K562 (cell line): ENCODE measurements at regions not wholly inside any gene's neighbourhood (a gene's known extent, or its start where the extent isn't known, plus 50 kb on each side); places are given as distances from the start of the nearest gene placed in this dataset.

Experiments
- ATAC-seq: fragments of 200-7000 bp; cut with Tn5 transposase; 3 replicates; pipeline ENCODE4 v1.9.1; 2020; ENCODE audit warnings: moderate library complexity
- BruUV-seq: library from RNA; stranded (reverse); fragments of 400-500 nt; replicated peaks from 2 replicates; lab custom pipeline; 2021; lab: Mats Ljungman, UMichigan
- CTCF ChIA-PET: fragments of 300-600 bp; formaldehyde crosslinking; extraction: SDS; loops from one replicate; lab custom pipeline; 2021; ENCODE audit warnings: low intra/inter-chr PET ratio; lab: Yijun Ruan, JAX
- POLR2A ChIA-PET: fragments of 300-600, 350-650 bp; sonication (Branson Sonifier 250); formaldehyde crosslinking; extraction: SDS; loops from one replicate; lab custom pipeline; 2021; ENCODE audit warnings: antibody characterized with exemption, inconsistent platforms; lab: Yijun Ruan, JAX
- DNase-seq, 4 experiments: peaks; one replicate each; pipeline versions ENCODE4 v3.0.0 to v3.0.0-alpha.2; 2011 to 2018; ENCODE audit warnings: low spot score in 3 of 4, mixed read lengths in 3 of 4; ENCODE audit errors: extremely low read depth in 1 of 4
- FAIRE-seq: peaks from 2 replicates; lab custom pipeline; 2011; peaks lifted over from hg19 to GRCh38; lab: Jason Lieb, UNC
- H2AFZ ChIP-seq: 2 replicates; pipeline ENCODE4 v1.6.0; 2011; ENCODE audit warnings: low read depth, low read length, control low read depth, inconsistent platforms
- H3K27ac ChIP-seq: fragments of 200-600 bp; 3 replicates; pipeline ENCODE4 v1.8.0; 2011; ENCODE audit warnings: low read depth, mild to moderate bottlenecking, control low read depth, inconsistent platforms, low read length, moderate library complexity, mixed read lengths; ENCODE audit errors: extremely low read depth
- H3K27me3 ChIP-seq, 2 experiments: fragments of 300-600 bp in 1 of 2; 2 replicates in 1 of 2; 3 replicates in 1 of 2; pipeline versions ENCODE4 v1.6.0 to v1.8.0; 2011; ENCODE audit warnings: inconsistent platforms in 2 of 2, low read length in 2 of 2, mild to moderate bottlenecking in 1 of 2, mixed read lengths in 1 of 2, moderate library complexity in 1 of 2; ENCODE audit not compliant: control insufficient read depth in 2 of 2, insufficient read depth in 2 of 2
- H3K36me3 ChIP-seq: fragments of 300-600 bp; 3 replicates; pipeline ENCODE4 v1.8.0; 2011; ENCODE audit warnings: mild to moderate bottlenecking, low read length, inconsistent platforms; ENCODE audit not compliant: control insufficient read depth, insufficient read depth
- H3K4me1 ChIP-seq, 2 experiments: fragments of 200-600 bp in 1 of 2; replicated peaks in 1 of 2; 2 replicates in 1 of 2; 3 replicates in 1 of 2; pipeline versions ENCODE4 v1.5.1 to v1.8.0; 2011; ENCODE audit warnings: inconsistent platforms in 2 of 2, low read length in 2 of 2, mild to moderate bottlenecking in 1 of 2, mixed read lengths in 1 of 2, moderate library complexity in 1 of 2; ENCODE audit not compliant: control insufficient read depth in 2 of 2, insufficient read depth in 2 of 2
- H3K4me2 ChIP-seq: 2 replicates; pipeline ENCODE4 v1.6.1; 2011; ENCODE audit warnings: low read length, control low read depth, inconsistent platforms, mixed read lengths; ENCODE audit not compliant: insufficient read depth
- H3K4me3 ChIP-seq: fragments of 200-600 bp; sonication (generic), shearing (Covaris generic); 2 replicates; pipeline ENCODE4 v1.5.1; 2016; ENCODE audit warnings: control low read depth, inconsistent platforms
- H3K79me2 ChIP-seq: fragments of 200-600 bp; 3 replicates; pipeline ENCODE4 v1.8.0; 2011; ENCODE audit warnings: low read length, inconsistent platforms; ENCODE audit not compliant: control insufficient read depth, insufficient read depth
- H3K9ac ChIP-seq, 2 experiments: 2 replicates each; pipeline versions ENCODE4 v1.6.0 to v1.6.1; 2011; ENCODE audit warnings: low read depth in 2 of 2, low read length in 2 of 2, control low read depth in 1 of 2, inconsistent platforms in 1 of 2, mild to moderate bottlenecking in 1 of 2, mixed read lengths in 1 of 2; ENCODE audit not compliant: insufficient read depth in 1 of 2
- H3K9me1 ChIP-seq: one replicate; pipeline ENCODE4 v1.6.0; 2011; ENCODE audit warnings: inconsistent platforms, mild to moderate bottlenecking, low read length, moderate library complexity; ENCODE audit not compliant: control insufficient read depth, insufficient read depth
- H3K9me3 ChIP-seq: replicated peaks from 2 replicates; pipeline ENCODE4 v1.5.1; 2011; ENCODE audit warnings: low read depth, low read length, inconsistent platforms; ENCODE audit not compliant: control insufficient read depth, insufficient read depth
- H4K20me1 ChIP-seq: replicated peaks from 2 replicates; pipeline ENCODE4 v1.6.1; 2011; ENCODE audit warnings: low read length, inconsistent platforms, mixed read lengths; ENCODE audit not compliant: control insufficient read depth, insufficient read depth
- GTF3C2 ChIP-seq: IDR thresholded peaks from 3 replicates; pipeline ENCODE4 v1.6.1; 2011; ENCODE audit warnings: borderline replicate concordance, mild to moderate bottlenecking, moderate library complexity; ENCODE audit not compliant: insufficient read length; ENCODE audit errors: extremely low read depth
- KLF10 ChIP-seq: fragments of 250-450 bp; sonication (Bioruptor Pico); IDR thresholded peaks from 2 replicates; pipeline ENCODE4 v1.6.1; 2021; ENCODE audit warnings: matching md5 sums
- MYBL2 ChIP-seq, 2 experiments: fragments of 450-650 bp in 1 of 2; sonication (generic) in 1 of 2; formaldehyde crosslinking in 1 of 2; IDR thresholded peaks; 2 replicates each; pipeline versions ENCODE4 v1.6.1 to v1.8.1; 2017 to 2022; ENCODE audit warnings: borderline replicate concordance in 1 of 2, inconsistent platforms in 1 of 2, low read depth in 1 of 2, mild to moderate bottlenecking in 1 of 2, missing genetic modification reagents in 1 of 2, moderate library complexity in 1 of 2
- NCOA4 ChIP-seq: fragments of 450-650 bp; IDR thresholded peaks from 2 replicates; pipeline ENCODE4 v1.6.1; 2018; ENCODE audit warnings: mild to moderate bottlenecking; ENCODE audit not compliant: partially characterized antibody
- PBX2 ChIP-seq, 2 experiments: IDR thresholded peaks in 1 of 2; conservative IDR thresholded peaks in 1 of 2; 2 replicates each; pipeline ENCODE4 v1.6.1; 2016; ENCODE audit warnings: low read depth in 2 of 2, mild to moderate bottlenecking in 1 of 2, missing compliant biosample characterization in 1 of 2, missing genetic modification characterization in 1 of 2, moderate library complexity in 1 of 2
- PML ChIP-seq: IDR thresholded peaks from 2 replicates; pipeline ENCODE4 v1.6.1; 2012; ENCODE audit warnings: low read length, inconsistent platforms
- SIN3A ChIP-seq, 2 experiments: fragments of 150-350 bp in 1 of 2; IDR thresholded peaks; 2 replicates each; pipeline ENCODE4 v1.6.1; 2011 to 2016; ENCODE audit warnings: borderline replicate concordance in 2 of 2, low read depth in 2 of 2, low read length in 2 of 2, mild to moderate bottlenecking in 2 of 2, moderate library complexity in 2 of 2; ENCODE audit not compliant: control insufficient read depth in 1 of 2
- ZNF212 ChIP-seq: fragments of 450-650 bp; formaldehyde crosslinking; IDR thresholded peaks from 2 replicates; pipeline ENCODE4 v1.4.0; 2020; ENCODE audit warnings: mild to moderate bottlenecking
- WGBS: fragments of 100-300 bp; shearing (Covaris generic); methylation state at CpG from one replicate; pipeline ENCODE4 v1.1.6; 2016; ENCODE audit warnings: low coverage, mixed read lengths; ENCODE audit not compliant: insufficient coverage; ENCODE audit errors: missing lambda C conversion rate; 5-methylcytosine and 5-hydroxymethylcytosine counted together
- in situ Hi-C: fragments of 300-500 bp; cut with MboI; formaldehyde crosslinking; loops from 4 replicates; pipeline ENCODE4 v1.15.0; 2018; ENCODE audit warnings: inconsistent platforms, mixed read lengths
- intact Hi-C: fragments of 100-400 bp; cut with micrococcal nuclease; formaldehyde crosslinking; loops from 2 replicates; pipeline ENCODE4 v1.14.2; 2022
- TF ChIP-seq, protein P1 (sequence below): conservative IDR thresholded peaks from 2 replicates; pipeline ENCODE4 v1.6.1; 2011; ENCODE audit warnings: low read depth, mild to moderate bottlenecking, low read length; ENCODE audit not compliant: control insufficient read depth
- TF ChIP-seq, protein P2 (sequence below): fragments of 250-450 bp; sonication (Bioruptor Pico); IDR thresholded peaks from 2 replicates; pipeline ENCODE4 v1.4.0; 2020; ENCODE audit warnings: mild to moderate bottlenecking, moderate library complexity, borderline replicate concordance
- TF ChIP-seq, protein P3 (sequence below): sonication (generic); formaldehyde crosslinking; IDR thresholded peaks from 2 replicates; pipeline ENCODE4 v1.9.0; 2022; ENCODE audit warnings: mild to moderate bottlenecking, missing genetic modification reagents

- POLR2A ChIA-PET: no interaction called here
- H3K4me3 ChIP-seq: no peak overlapping the region
- no peaks in the 10 kb centered on the region for H3K79me2 ChIP-seq
- H3K9me1 ChIP-seq: no peaks in the 10 kb centered on the region
- CTCF ChIA-PET: no interaction called here
- ATAC-seq (no peak), FAIRE-seq (no peak), DNase-seq (no peak)
- no TSS peak for BruUV-seq
- no peak overlapping the region for H3K9ac ChIP-seq
- H3K9me3 ChIP-seq: no peaks in the 10 kb centered on the region
- no peaks in the 10 kb centered on the region for H3K36me3 ChIP-seq
- H3K4me1 ChIP-seq: no peaks in the 10 kb centered on the region; a peak in 1 of 5 replicates
- H3K4me2 ChIP-seq: no peak overlapping the region
- no peak overlapping the region for H2AFZ ChIP-seq
- no peaks in the 10 kb centered on the region for H3K27me3 ChIP-seq
- no peaks in the 10 kb centered on the region for H4K20me1 ChIP-seq
- intact Hi-C loops (no loop called here), in situ Hi-C loops (no loop called here)
- 50% methylated on average over 1 of the region's 1 CpG for WGBS
- no peak overlapping the region for H3K27ac ChIP-seq
- no peak for TF ChIP-seq ZNF212 (CRISPR knock-in tag)
- no peak for TF ChIP-seq PBX2 (CRISPR knock-in tag; IDR thresholded peaks at IDR 0.05; ENCODE audit: low read depth)
- no peak for TF ChIP-seq PBX2 (tag; conservative IDR thresholded peaks at IDR 0.05; ENCODE audit: low read depth)
- TF ChIP-seq SIN3A (IDR thresholded peaks at IDR 0.05; ENCODE audit: borderline replicate concordance in 2 of 2, control insufficient read depth in 1 of 2, low read depth in 2 of 2, low read length in 2 of 2): no peak
- TF ChIP-seq, protein P1, sequence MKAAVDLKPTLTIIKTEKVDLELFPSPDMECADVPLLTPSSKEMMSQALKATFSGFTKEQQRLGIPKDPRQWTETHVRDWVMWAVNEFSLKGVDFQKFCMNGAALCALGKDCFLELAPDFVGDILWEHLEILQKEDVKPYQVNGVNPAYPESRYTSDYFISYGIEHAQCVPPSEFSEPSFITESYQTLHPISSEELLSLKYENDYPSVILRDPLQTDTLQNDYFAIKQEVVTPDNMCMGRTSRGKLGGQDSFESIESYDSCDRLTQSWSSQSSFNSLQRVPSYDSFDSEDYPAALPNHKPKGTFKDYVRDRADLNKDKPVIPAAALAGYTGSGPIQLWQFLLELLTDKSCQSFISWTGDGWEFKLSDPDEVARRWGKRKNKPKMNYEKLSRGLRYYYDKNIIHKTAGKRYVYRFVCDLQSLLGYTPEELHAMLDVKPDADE: no peak
- TF ChIP-seq, protein P2, sequence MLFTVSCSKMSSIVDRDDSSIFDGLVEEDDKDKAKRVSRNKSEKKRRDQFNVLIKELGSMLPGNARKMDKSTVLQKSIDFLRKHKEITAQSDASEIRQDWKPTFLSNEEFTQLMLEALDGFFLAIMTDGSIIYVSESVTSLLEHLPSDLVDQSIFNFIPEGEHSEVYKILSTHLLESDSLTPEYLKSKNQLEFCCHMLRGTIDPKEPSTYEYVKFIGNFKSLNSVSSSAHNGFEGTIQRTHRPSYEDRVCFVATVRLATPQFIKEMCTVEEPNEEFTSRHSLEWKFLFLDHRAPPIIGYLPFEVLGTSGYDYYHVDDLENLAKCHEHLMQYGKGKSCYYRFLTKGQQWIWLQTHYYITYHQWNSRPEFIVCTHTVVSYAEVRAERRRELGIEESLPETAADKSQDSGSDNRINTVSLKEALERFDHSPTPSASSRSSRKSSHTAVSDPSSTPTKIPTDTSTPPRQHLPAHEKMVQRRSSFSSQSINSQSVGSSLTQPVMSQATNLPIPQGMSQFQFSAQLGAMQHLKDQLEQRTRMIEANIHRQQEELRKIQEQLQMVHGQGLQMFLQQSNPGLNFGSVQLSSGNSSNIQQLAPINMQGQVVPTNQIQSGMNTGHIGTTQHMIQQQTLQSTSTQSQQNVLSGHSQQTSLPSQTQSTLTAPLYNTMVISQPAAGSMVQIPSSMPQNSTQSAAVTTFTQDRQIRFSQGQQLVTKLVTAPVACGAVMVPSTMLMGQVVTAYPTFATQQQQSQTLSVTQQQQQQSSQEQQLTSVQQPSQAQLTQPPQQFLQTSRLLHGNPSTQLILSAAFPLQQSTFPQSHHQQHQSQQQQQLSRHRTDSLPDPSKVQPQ (CRISPR knock-in tag): no peak
- no peak for TF ChIP-seq GTF3C2
- TF ChIP-seq PML: no peak
- no peak for TF ChIP-seq KLF10 (CRISPR knock-in tag)
- no peak for TF ChIP-seq NCOA4
- TF ChIP-seq, protein P3, sequence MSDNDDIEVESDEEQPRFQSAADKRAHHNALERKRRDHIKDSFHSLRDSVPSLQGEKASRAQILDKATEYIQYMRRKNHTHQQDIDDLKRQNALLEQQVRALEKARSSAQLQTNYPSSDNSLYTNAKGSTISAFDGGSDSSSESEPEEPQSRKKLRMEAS (CRISPR knock-in tag): no peak
- no peak for TF ChIP-seq MYBL2 (IDR thresholded peaks at IDR 0.05; ENCODE audit: low read depth)
- no peak for TF ChIP-seq MYBL2 (CRISPR knock-in tag; IDR thresholded peaks at IDR 0.05; ENCODE audit: borderline replicate concordance)
These were observed 161.0 kb upstream of the C11orf58 start for GRCh38 chr11:16577490-16577889.
